Raji (cell line): ENCODE measurements at regions not wholly inside any gene's neighbourhood (a gene's known extent, or its start where the extent isn't known, plus 50 kb on each side); places are given as distances from the start of the nearest gene placed in this dataset.

Experiments
- POLR2A ChIP-seq: IDR thresholded peaks from 2 replicates; pipeline ENCODE4 v1.6.1; 2011; ENCODE audit warnings: low read depth, low read length, control low read depth; ENCODE audit not compliant: insufficient read depth

GRCh38 chr9:120065151-120065550 is 514.8 kb downstream of the CDK5RAP2 start:
- no peak for TF ChIP-seq POLR2A

GRCh38 chr9:120045011-120045410 is 535.0 kb downstream of the CDK5RAP2 start:
- no peak for TF ChIP-seq POLR2A

- TF ChIP-seq POLR2A: no peak
Measured at GRCh38 chr9:120043448-120043847, 536.5 kb downstream of the CDK5RAP2 start.

GRCh38 chr9:120040896-120041295 is 539.1 kb downstream of the CDK5RAP2 start:
- no peak for TF ChIP-seq POLR2A

GRCh38 chr9:120038342-120038741 is 541.6 kb downstream of the CDK5RAP2 start:
- no peak for TF ChIP-seq POLR2A

- TF ChIP-seq POLR2A: no peak
Measured at GRCh38 chr9:120032639-120033038, 547.3 kb downstream of the CDK5RAP2 start.

GRCh38 chr9:120030847-120031246 is 549.1 kb downstream of the CDK5RAP2 start:
- TF ChIP-seq POLR2A: no peak

GRCh38 chr9:120018550-120018949 is 561.4 kb downstream of the CDK5RAP2 start:
- TF ChIP-seq POLR2A: no peak

- no peak for TF ChIP-seq POLR2A
Measured at GRCh38 chr9:120018037-120018436, 561.9 kb downstream of the CDK5RAP2 start.

- no peak for TF ChIP-seq POLR2A
Measured at GRCh38 chr9:120016231-120016630, 563.7 kb downstream of the CDK5RAP2 start.

GRCh38 chr9:120014796-120015195 is 565.2 kb downstream of the CDK5RAP2 start:
- TF ChIP-seq POLR2A: no peak

GRCh38 chr9:120009856-120010255 is 570.1 kb downstream of the CDK5RAP2 start:
- no peak for TF ChIP-seq POLR2A

- TF ChIP-seq POLR2A: no peak
Measured at GRCh38 chr9:120001536-120001935, 578.4 kb downstream of the CDK5RAP2 start.

GRCh38 chr9:119998614-119999013 is 581.4 kb downstream of the CDK5RAP2 start:
- no peak for TF ChIP-seq POLR2A

GRCh38 chr9:119991797-119992196 is 588.2 kb downstream of the CDK5RAP2 start:
- TF ChIP-seq POLR2A: no peak

GRCh38 chr9:119986713-119987112 is 593.3 kb downstream of the CDK5RAP2 start:
- TF ChIP-seq POLR2A: no peak

- TF ChIP-seq POLR2A: no peak
Measured at GRCh38 chr9:119986205-119986604, 593.8 kb downstream of the CDK5RAP2 start.

GRCh38 chr9:119974026-119974425 is 604.8 kb upstream of the BRINP1 start:
- TF ChIP-seq POLR2A: no peak
